GM18517 (cell line): ENCODE measurements at regions not wholly inside any gene's neighbourhood (a gene's known extent, or its start where the extent isn't known, plus 50 kb on each side); places are given as distances from the start of the nearest gene placed in this dataset.
A peak's percentile ranks its signal among the peaks of the same experiment; 100 is the strongest.

Experiments
- ATAC-seq: cut with Tn5 transposase; IDR thresholded peaks from one replicate; pipeline ENCODE4 v1.9.1; 2021; ENCODE audit warnings: mild to moderate bottlenecking, moderate library complexity; ENCODE audit not compliant: unreplicated experiment

- ATAC-seq = no peak
Measured at GRCh38 chr7:125409921-125410320, 480.3 kb upstream of the POT1 start.

GRCh38 chr7:125406111-125406510 lies 476.5 kb upstream of the POT1 start:
- no peak for ATAC-seq

DNA sequence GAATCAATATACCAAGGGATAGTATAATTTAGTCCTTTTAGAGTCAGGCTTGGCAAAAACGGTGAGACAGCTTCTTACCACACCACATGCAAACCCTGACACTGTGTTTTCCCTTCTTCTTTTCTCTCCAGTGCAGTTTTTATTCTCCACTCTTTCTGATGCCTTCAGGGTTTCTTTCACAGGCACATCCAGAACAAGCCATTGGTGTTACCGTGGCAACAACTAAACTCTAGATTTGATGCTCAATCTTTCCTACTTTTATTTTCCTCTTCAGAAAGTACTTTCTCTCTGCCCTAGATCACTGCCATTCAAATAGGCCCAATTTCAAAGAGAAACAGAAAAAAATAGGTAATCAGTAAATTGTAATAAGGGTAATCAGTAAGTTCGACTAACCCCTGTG lies 469.8 kb upstream of the POT1 start:
- ATAC-seq = no peak

GRCh38 chr7:125396466-125397151 lies 467.0 kb upstream of the POT1 start:
- no peak for ATAC-seq

DNA sequence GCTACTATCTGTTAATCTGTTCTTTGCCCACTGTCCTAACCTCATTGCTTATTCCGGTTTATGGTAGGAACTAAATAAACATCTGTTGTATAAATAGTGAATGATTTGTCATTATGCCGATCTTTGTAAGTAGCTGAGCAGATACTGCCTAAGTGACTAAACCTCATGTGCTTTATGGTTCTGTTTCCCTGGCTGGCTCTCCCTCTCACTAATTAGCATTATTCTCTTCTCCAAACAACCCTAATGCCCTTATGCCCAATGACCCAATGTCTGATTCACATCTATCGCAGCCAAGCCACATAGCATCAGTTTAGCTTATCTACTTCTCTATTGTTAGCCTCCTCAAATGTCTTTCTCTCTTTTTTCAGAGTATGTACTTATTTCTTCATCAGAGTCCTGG lies 462.3 kb upstream of the POT1 start:
- no peak for ATAC-seq

GRCh38 chr7:125390981-125391380 lies 461.4 kb upstream of the POT1 start:
- no peak for ATAC-seq

DNA sequence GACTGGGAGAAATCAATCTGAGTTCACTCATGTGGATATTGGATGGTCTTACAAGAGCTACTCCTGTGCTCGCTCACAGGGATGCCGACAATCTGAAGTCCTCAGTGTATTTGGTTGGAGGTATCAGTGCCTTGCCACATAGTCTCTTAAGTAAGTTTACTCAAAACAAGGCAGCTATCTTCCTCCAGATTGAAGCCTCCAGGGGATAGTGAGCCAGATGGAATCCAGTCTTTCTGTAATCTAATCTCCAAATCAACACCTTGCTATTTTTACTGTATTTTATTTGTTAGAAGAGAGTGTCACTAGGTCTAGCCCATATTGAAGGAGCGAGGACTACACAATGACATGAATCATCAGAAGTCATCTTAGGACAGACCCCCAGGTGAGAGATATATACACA lies 456.6 kb upstream of the POT1 start:
- ATAC-seq = no peak

DNA sequence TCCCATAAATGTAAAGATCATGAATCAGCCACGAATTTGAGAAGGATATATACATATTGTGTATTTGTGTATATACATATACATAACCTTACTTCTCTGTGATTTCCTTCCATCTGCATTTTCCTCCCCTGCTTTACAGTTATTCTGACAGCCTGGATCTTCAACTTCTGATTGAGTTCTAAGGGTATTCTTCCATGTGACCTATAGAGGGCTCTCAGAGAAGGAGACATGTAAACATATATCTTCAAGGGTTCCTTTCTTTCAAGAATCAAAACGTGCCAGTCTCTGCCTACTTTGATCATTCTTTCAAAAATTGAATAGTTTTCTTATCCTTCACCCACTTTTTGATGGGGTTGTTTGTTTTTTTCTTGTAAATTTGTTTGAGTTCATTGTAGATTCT lies 453.7 kb upstream of the POT1 start:
- no peak for ATAC-seq

- ATAC-seq = no peak
Measured at GRCh38 chr7:125382401-125382800, 452.8 kb upstream of the POT1 start.

GRCh38 chr7:125375942-125376341 lies 446.3 kb upstream of the POT1 start:
- ATAC-seq = no peak

GRCh38 chr7:125370502-125370901 lies 440.9 kb upstream of the POT1 start:
- no peak for ATAC-seq

GRCh38 chr7:125363873-125364272 lies 434.2 kb upstream of the POT1 start:
- ATAC-seq = no peak

- no peak for ATAC-seq
Measured at GRCh38 chr7:125358551-125359167, 429.0 kb upstream of the POT1 start.

DNA sequence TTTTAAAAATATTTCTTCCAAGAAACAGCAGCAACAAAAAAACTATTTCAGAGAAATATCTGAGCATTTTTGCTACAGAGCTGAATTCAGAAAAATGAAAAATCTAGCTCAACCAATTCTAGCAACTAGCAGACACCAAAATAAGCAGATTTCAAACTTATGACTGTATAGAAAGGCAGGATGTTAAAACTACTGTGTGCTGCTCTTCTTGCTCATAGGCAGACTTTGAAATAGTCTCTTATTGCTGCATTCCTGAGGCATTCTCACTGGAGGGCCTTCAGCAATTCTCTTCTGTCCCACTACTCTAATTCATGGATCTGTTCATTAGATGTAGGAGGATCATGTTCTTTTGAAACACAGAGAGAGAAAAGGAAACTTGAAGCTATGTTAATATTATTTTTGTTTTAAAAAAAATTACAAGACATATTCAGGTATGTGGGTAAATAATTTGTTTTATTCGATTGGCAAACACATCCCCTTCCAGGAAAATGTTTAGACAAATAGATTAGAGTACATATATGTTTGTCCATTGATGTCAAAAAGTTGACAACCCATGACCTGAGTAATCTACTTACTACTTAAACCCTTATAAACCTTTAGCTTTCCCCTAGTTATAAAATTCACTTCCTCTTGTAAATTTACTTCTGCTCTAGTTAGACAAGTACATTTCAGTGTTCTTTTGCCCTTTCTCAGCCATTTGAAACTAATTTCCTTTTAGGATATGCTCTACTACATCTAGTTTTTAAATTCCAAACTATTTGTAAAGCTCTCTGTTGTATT lies 428.2 kb upstream of the POT1 start:
- no peak for ATAC-seq

DNA sequence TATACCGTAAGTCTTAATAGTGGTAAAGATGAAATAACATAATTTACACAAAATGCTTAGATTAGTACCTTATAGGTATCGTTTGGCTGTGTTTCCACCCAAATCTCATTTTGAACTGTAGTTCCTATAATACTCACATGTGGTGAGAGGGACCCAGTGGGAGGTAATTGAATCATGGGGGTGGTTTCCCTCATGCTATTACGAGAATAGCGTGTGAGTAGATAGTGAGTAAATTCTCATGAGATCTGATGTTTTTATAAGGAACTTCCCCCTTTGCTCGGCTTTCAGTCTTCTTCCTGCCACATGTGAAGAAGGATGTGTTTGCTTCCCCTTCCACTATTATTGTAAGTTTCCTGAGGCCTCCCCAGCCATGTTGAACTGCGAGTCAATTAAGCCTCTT lies 426.3 kb upstream of the POT1 start:
- peak; percentile 70 for ATAC-seq

DNA sequence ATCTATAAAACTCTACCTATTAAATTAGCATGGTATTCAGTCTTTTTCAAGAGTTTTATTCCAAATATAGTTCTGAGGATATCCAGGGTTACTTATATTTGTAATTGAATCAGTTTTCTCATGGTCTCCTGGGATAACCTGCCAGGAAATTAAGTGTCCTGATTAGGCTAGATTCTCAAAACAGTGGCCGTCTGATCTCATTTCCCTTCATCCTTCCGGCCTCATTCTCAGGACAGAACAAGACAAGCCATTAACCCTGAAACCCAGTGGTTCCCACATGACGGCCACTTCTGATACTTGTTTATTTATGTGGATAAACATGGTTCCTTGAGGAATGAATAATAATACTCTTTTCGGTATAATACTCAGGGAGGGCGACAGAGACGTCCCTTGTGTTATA lies 417.6 kb upstream of the POT1 start:
- ATAC-seq = no peak

- ATAC-seq = no peak
Measured at GRCh38 chr7:125338110-125338509, 408.5 kb upstream of the POT1 start.

DNA sequence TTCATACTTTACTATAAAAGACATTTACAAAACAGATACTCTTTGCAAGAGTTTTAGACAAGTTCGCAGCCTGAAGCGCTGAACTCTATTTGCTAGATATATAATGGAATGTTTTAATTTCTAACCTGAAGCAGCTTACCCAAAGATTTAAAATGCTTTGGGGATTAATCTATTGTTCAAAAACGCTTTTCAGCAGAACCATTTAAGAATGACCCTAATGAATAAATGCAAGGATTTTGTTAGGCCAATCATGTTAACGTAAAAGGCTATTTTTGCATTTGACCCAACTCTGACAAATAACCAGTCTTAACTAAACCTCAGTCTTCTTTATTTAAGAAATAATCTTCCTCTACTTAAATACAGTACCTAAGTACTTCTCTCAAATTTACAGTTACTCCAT lies 406.7 kb upstream of the POT1 start:
- no peak for ATAC-seq

GRCh38 chr7:125326666-125327255 lies 397.1 kb upstream of the POT1 start:
- ATAC-seq = no peak

DNA sequence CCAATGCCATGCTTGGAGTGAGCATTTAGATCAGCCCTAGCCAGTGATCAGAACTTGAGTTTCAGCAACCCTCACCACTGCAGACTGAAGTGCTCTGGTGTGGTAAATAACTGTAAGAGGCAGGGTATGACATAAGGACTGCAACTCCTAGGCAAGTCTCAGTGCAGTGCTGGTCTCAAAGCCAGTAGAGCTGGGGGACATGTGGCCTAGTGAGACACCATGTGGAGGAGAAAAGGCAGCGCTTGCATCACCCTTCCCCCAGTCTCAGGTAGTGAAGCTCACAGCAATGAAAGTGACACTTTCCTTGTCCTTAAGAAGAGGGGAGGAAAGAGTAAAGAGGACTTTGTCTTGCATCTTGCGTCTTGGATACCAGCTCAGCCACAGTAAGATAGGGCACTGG lies 386.8 kb upstream of the POT1 start:
- ATAC-seq = no peak

- no peak for ATAC-seq
Measured at GRCh38 chr7:125299003-125299765, 369.6 kb upstream of the POT1 start.
